ENCODE measurements at regions not wholly inside any gene's neighbourhood (a gene's known extent, or its start where the extent isn't known, plus 50 kb on each side); places are given as distances from the start of the nearest gene placed in this dataset.

- no peak for TF ChIP-seq CTCF (IDR thresholded peaks at IDR 0.05)
- no peak for TF ChIP-seq POLR2A (IDR thresholded peaks at IDR 0.05)
Measured at GRCh38 chr9:115267790-115268189, 149.8 kb upstream of the TNC start.
